HUES48 (cell line): ENCODE measurements at regions not wholly inside any gene's neighbourhood (a gene's known extent, or its start where the extent isn't known, plus 50 kb on each side); places are given as distances from the start of the nearest gene placed in this dataset.

Source experiments
- H3K27ac ChIP-seq: one replicate; pipeline ENCODE4 v1.7.0; 2013; ENCODE audit warnings: low read depth, low read length, inconsistent platforms
- H3K27me3 ChIP-seq: 2 replicates; pipeline ENCODE4 v1.6.1; 2013; ENCODE audit warnings: mild to moderate bottlenecking, low read length; ENCODE audit not compliant: control insufficient read depth, insufficient read depth
- H3K36me3 ChIP-seq: 2 replicates; pipeline ENCODE4 v1.6.1; 2013; ENCODE audit warnings: low read length; ENCODE audit not compliant: control insufficient read depth, insufficient read depth
- H3K4me1 ChIP-seq: 2 replicates; pipeline ENCODE4 v1.6.1; 2013; ENCODE audit warnings: mild to moderate bottlenecking, low read length; ENCODE audit not compliant: control insufficient read depth, insufficient read depth
- H3K4me3 ChIP-seq: 2 replicates; pipeline ENCODE4 v1.5.1; 2013; ENCODE audit warnings: mild to moderate bottlenecking, low read depth, low read length
- H3K9ac ChIP-seq: 2 replicates; pipeline ENCODE4 v1.6.1; 2013; ENCODE audit warnings: mild to moderate bottlenecking, low read depth, low read length, moderate library complexity
- H3K9me3 ChIP-seq: 2 replicates; pipeline ENCODE4 v1.6.1; 2013; ENCODE audit warnings: low read length; ENCODE audit not compliant: control insufficient read depth, insufficient read depth

DNA sequence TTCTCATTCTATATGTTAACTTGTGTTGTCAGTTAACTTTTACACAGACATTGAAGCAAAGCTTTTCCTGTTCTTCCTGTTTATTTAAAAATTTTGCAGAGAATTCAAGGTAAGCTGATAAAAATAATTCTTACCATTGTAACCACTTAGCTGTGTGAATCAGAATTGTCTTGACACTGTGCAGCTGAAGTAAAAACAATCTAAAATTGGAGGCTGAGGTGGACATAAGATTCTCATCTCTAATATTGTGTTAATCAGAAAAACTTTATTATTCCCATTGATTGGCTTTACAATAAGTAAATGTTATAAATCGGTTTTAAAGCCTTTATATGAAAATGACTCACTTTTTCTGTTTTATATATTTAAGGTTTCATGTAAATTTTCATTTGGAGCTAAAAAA, 240.3 kb upstream of the PLEKHG7 start:
- Histone ChIP-seq H3K4me3 (no peak overlapping the region), H3K9me3 (no peaks in the 10 kb centered on the region), H3K27me3 (no peaks in the 10 kb centered on the region), H3K27ac (no peak overlapping the region), H3K9ac (no peak overlapping the region), H3K36me3 (no peaks in the 10 kb centered on the region), H3K4me1 (peaks cover 35% of the 10 kb centered on the region)

DNA sequence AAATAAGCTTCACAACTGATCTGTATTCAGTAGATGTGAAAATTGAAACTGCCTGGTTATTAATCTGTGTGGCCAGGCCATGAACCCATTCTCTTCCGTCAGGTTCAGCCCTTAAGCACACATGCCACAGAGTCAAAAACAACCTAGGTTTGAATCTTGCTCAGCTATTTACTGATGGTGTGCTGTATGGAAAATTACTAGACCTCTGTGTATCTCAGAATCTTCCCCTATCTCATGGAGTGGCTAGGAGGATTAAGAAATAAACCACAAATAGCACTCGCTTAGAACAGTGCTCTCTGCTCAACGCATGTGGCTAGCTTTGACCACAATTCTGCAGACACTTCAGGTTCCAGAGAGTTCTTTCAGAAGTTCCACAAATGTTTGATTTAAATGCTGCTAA, 240.7 kb upstream of the PLEKHG7 start:
- Histone ChIP-seq H3K4me1 (peaks cover 31% of the 10 kb centered on the region), H3K27ac (no peak overlapping the region), H3K9ac (no peak overlapping the region), H3K27me3 (no peaks in the 10 kb centered on the region), H3K36me3 (no peaks in the 10 kb centered on the region), H3K4me3 (no peak overlapping the region), H3K9me3 (no peaks in the 10 kb centered on the region)

DNA sequence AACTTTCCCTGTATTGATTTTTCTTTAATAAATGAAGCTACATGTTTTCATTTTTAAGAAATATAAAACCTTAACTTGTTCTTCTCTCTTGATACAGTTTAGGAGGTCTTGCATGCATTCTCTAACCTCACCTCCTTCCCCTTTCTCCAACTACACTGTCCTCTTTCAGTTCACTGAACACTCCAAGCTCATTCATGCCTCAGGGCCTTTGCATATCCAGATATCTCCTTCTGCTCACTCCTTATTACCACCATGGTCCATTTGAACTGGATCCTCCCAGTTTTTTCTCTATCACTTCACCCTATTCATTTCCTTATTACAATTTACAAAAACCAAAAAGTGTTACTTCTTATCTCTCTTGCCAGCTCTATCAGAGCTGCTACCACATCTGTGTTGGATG, 242.9 kb upstream of the PLEKHG7 start:
- H3K9ac ChIP-seq = no peak overlapping the region
- H3K9me3 ChIP-seq = no peaks in the 10 kb centered on the region
- peaks cover 9% of the 10 kb centered on the region for H3K4me1 ChIP-seq
- no peaks in the 10 kb centered on the region for H3K27me3 ChIP-seq
- no peaks in the 10 kb centered on the region for H3K36me3 ChIP-seq
- H3K27ac ChIP-seq = no peak overlapping the region
- H3K4me3 ChIP-seq = no peak overlapping the region

DNA sequence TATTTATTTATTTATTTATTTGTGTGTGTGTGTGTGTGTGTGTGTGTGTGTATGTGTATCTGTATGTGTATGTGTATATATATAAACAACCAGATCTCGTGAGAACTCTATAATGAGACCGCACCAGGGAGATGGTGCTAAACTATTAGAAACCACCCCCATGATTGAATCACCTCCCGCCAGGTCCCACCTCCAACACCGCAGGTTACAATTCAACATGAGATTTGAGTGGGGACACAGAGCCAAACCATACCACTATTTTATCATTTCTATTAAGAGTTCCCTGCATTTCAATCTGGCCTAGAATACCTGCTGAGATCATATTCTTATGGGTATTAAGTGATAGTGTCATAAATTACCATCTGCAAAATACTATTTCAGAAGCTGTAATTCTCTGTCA, 243.8 kb upstream of the PLEKHG7 start:
- Histone ChIP-seq H3K27ac (no peak overlapping the region), H3K4me3 (no peak overlapping the region), H3K4me1 (0 out of 2 replicates have a peak, but pooled peaks cover under 1% of the 10 kb centered on the region), H3K9me3 (no peaks in the 10 kb centered on the region), H3K27me3 (no peaks in the 10 kb centered on the region), H3K9ac (no peak overlapping the region), H3K36me3 (no peaks in the 10 kb centered on the region)

DNA sequence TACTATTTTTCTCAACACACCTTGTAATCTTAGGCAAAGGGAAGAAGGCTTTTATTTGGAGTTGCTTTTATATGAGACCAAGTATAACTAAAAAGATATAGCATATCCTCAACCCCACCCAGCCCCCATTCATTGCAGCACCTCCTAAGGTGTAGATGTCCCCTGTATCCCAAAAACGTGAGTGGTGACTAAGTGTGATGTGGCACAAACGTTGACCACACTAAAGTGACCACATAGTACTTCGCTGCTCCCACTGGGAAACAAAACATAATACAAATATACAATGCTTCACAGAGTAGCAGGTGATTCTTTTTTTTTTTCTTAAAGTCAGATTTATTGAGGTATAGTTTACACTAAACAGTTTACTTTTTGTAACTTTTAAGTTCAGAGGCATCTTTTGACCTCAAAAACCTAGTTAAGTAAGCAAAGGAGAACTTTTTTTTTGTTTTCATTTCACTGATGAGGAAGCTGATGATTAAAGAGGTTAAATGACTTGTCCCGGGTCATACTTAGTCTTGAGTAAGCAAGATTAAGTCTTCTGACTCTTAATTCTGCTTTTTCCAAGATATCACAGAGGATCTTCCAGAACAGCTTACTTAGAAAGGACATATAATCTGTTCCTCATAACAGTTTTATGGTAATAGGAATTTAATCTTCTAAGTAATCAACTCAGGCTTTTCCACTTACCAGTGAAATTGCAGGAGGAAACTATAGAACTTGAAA, 245.2 kb upstream of the PLEKHG7 start:
- no peaks in the 10 kb centered on the region for H3K36me3 ChIP-seq
- H3K27me3 ChIP-seq = no peaks in the 10 kb centered on the region
- no peak overlapping the region for H3K9ac ChIP-seq
- no peak overlapping the region for H3K27ac ChIP-seq
- no peaks in the 10 kb centered on the region for H3K4me1 ChIP-seq
- no peak overlapping the region for H3K4me3 ChIP-seq
- H3K9me3 ChIP-seq = no peaks in the 10 kb centered on the region

DNA sequence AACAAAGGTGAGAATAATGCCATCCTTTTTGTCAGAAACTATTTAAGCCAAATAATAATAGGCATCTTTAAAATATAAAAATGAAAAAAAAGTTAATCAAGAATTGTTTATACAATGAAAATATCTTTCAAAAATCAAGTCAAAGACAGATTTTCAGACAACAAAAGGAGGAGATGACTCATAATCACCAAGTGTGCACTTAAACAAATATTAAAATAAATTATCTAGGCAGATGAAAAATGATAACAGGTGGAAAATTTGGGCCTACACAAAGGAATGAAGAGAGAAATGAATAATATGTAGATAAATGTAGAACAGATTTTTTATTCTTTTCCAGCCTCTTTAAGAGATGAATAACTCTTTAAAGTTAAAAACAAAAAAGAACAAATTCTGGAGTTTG, 250.0 kb upstream of the PLEKHG7 start:
- Histone ChIP-seq H3K9me3 (no peaks in the 10 kb centered on the region), H3K4me3 (no peak overlapping the region), H3K27ac (no peak overlapping the region), H3K4me1 (no peaks in the 10 kb centered on the region), H3K27me3 (no peaks in the 10 kb centered on the region), H3K9ac (no peak overlapping the region), H3K36me3 (no peaks in the 10 kb centered on the region)

DNA sequence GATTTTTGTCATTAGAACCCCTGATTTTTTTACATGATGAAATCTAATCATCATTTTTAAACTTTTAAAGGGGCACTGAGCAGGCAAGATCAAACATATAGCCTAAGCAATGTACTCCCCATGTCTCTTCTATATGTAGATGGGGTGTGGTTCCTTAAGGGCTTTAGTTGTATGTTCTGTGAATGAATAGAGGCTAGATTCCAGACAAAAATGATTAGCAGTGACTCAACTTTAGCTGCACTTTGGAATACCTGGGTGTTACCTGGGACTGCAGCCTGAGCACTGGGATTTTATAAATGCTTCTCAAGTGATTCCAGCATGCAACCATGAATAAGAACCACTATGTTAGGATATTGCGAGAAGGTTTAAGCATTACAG, 256.7 kb upstream of the PLEKHG7 start:
- Histone ChIP-seq H3K36me3 (no peaks in the 10 kb centered on the region), H3K9ac (no peak overlapping the region), H3K9me3 (no peaks in the 10 kb centered on the region), H3K4me1 (no peaks in the 10 kb centered on the region), H3K27ac (no peak overlapping the region), H3K4me3 (no peak overlapping the region), H3K27me3 (no peaks in the 10 kb centered on the region)

DNA sequence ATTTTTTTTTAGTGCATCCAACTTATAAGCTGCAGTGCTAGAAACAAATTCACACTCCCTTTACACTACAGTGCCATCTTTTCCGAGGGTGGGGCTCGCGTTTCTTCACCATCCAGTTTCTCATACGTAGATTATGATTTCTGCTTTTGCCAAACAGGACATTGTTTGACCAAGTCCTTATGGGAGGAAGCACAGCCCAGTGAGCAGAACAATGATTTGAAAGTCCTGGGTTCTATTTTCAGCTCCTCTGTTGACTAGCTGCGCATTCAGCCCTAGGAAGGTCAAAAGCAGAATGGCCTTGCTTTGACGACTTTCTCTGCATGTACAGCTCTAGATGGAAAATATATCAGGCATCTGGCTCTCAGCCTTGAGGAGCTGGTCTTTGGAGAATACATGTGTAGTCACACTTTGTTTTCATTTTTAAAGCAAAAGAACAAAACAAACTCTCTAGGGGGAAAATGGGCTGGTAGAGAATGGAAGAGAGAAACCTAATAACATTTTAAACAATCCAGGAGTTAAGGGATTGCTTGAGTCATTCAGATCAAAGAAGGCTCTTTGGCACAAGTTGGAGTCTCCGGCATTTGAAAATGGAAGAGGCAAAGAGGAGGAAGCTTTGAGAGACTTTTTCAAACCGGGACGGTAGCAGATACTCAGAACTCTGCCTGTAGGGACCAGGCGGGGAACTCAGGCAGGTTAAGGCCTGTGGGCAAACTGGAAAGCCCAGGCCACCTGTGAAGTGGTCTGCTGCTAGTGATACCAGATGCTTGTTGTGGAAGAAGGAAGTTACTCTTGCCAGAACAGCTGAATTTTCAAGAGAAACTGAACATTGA, 257.3 kb upstream of the PLEKHG7 start:
- no peak overlapping the region for H3K4me3 ChIP-seq
- no peaks in the 10 kb centered on the region for H3K36me3 ChIP-seq
- H3K27ac ChIP-seq = no peak overlapping the region
- no peaks in the 10 kb centered on the region for H3K4me1 ChIP-seq
- H3K9ac ChIP-seq = no peak overlapping the region
- H3K27me3 ChIP-seq = no peaks in the 10 kb centered on the region
- no peaks in the 10 kb centered on the region for H3K9me3 ChIP-seq

DNA sequence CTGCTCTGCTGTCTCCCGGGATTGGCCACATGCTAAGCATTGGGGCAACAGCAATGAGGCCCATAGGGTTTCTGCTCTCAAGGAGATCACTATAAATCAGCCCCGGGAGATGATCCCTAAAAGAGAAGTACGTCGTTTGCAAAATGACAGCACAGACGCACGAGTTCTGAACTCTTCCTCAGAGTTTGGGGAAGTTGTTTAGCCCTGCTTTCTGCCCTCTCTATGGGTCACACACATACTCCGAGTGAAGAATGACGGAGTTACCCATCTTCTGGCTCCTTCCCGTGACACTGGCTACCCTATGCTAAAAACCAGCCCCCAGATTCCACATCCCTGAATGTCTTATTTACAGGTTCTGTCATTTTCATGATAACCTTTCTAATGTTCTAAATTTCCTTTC, 258.0 kb upstream of the PLEKHG7 start:
- no peaks in the 10 kb centered on the region for H3K4me1 ChIP-seq
- no peak overlapping the region for H3K27ac ChIP-seq
- no peaks in the 10 kb centered on the region for H3K36me3 ChIP-seq
- no peaks in the 10 kb centered on the region for H3K9me3 ChIP-seq
- no peaks in the 10 kb centered on the region for H3K27me3 ChIP-seq
- H3K4me3 ChIP-seq = no peak overlapping the region
- no peak overlapping the region for H3K9ac ChIP-seq

DNA sequence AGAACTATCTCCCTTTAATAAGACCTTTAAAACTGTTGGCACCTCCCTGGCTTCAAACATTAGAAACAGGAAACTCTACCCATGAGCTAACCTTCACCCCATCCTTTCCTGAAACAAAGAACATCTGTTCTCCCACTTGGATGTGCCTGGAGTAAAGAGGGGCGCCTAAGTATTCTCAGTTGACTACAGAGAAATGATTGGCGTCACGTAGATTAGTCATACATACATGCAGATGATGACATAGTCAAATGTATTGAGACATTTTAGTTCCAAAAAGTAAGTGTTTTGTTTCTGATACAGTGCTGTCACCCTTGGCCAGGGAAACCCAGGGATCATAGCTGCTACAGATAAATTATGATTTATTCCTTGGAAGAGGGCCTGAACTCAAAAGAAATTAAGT, 260.0 kb upstream of the PLEKHG7 start:
- Histone ChIP-seq H3K27me3 (no peaks in the 10 kb centered on the region), H3K9ac (no peak overlapping the region), H3K36me3 (no peaks in the 10 kb centered on the region), H3K27ac (no peak overlapping the region), H3K4me3 (no peak overlapping the region), H3K9me3 (no peaks in the 10 kb centered on the region), H3K4me1 (peaks cover 9% of the 10 kb centered on the region)

DNA sequence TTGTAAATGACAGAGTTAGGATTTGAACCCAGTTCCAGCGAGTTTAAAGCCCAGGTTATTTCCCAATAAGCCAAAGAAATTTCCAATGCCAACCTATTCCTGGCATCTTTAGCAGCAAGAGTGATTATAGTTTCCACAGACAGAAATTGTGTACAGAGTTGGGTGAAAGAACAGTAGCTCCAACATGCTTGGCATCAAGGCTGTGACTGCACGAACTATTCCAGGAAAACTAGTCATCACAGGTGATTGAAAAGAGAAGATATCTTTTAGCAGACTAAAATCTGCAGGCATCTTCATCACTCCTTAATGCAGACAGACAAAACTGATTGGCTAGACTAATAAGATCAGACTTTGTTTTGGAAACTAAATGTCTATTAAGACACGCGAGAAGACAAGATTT, 262.7 kb upstream of the PLEKHG7 start:
- H3K9me3 ChIP-seq = no peaks in the 10 kb centered on the region
- H3K27me3 ChIP-seq = no peaks in the 10 kb centered on the region
- H3K27ac ChIP-seq = no peak overlapping the region
- no peak overlapping the region for H3K4me3 ChIP-seq
- no peak overlapping the region for H3K9ac ChIP-seq
- peaks cover 9% of the 10 kb centered on the region for H3K4me1 ChIP-seq
- H3K36me3 ChIP-seq = no peaks in the 10 kb centered on the region
